Activated CD4-positive, alpha-beta T cell treated with anti-CD3 and anti-CD28 coated beads, Interleukin-2, amount 50 U/mL, for 1 hour (primary cell): ENCODE measurements at regions not wholly inside any gene's neighbourhood (a gene's known extent, or its start where the extent isn't known, plus 50 kb on each side); places are given as distances from the start of the nearest gene placed in this dataset.
"Not testable (repeated sequence)": the region's sequence is repeated elsewhere in the genome, so short reads cannot be mapped to it uniquely, and the experiment has no call there.

Experiments
- DNase-seq: peaks from one replicate; pipeline ENCODE4 v3.0.0-alpha.2; 2020

- DNase-seq = no peak
Observed at GRCh38 chr13:50131920-50132903, 117.0 kb downstream of the KCNRG start.

GRCh38 chr13:50132904-50133357 is 117.7 kb downstream of the KCNRG start:
- no peak for DNase-seq

- DNase-seq = no peak
Observed at GRCh38 chr13:50133358-50133953, 118.2 kb downstream of the KCNRG start.

GRCh38 chr13:50136226-50136625 is 121.0 kb downstream of the KCNRG start:
- DNase-seq = no peak

GRCh38 chr13:50136678-50137077 is 121.4 kb downstream of the KCNRG start:
- DNase-seq = no peak

GRCh38 chr13:50139435-50139934 is 124.2 kb downstream of the KCNRG start:
- DNase-seq = not testable (repeated sequence)

- no peak for DNase-seq
Observed at GRCh38 chr13:50140153-50140552, 124.9 kb downstream of the KCNRG start.

GRCh38 chr13:50140581-50141374 is 125.5 kb downstream of the KCNRG start:
- DNase-seq = no peak

GRCh38 chr13:50141375-50141975 is 126.2 kb downstream of the KCNRG start:
- DNase-seq = no peak

- no peak for DNase-seq
Observed at GRCh38 chr13:50144246-50145160, 129.3 kb downstream of the KCNRG start.

GRCh38 chr13:50149214-50149613 is 134.0 kb downstream of the KCNRG start:
- no peak for DNase-seq

- DNase-seq = no peak
Observed at GRCh38 chr13:50149932-50150331, 134.7 kb downstream of the KCNRG start.

GRCh38 chr13:50152224-50152623 is 137.0 kb downstream of the KCNRG start:
- DNase-seq = no peak

GRCh38 chr13:50152655-50153309 is 137.5 kb downstream of the KCNRG start:
- no peak for DNase-seq

- DNase-seq = no peak
Observed at GRCh38 chr13:50153401-50153800, 138.2 kb downstream of the KCNRG start.

GRCh38 chr13:50153876-50154275 is 138.6 kb downstream of the KCNRG start:
- no peak for DNase-seq

- DNase-seq = no peak
Observed at GRCh38 chr13:50154697-50155096, 139.5 kb downstream of the KCNRG start.

GRCh38 chr13:50156140-50156539 is 140.9 kb downstream of the KCNRG start:
- DNase-seq = no peak

GRCh38 chr13:50156561-50157127 is 141.4 kb downstream of the KCNRG start:
- no peak for DNase-seq

GRCh38 chr13:50158385-50159165 is 143.3 kb downstream of the KCNRG start:
- DNase-seq = no peak
